HG03196 (cell line): ENCODE measurements at regions not wholly inside any gene's neighbourhood (a gene's known extent, or its start where the extent isn't known, plus 50 kb on each side); places are given as distances from the start of the nearest gene placed in this dataset.

Experiments used
- ATAC-seq: cut with Tn5 transposase; IDR thresholded peaks from one replicate; pipeline ENCODE4 v1.9.1; 2021; ENCODE audit not compliant: unreplicated experiment

DNA sequence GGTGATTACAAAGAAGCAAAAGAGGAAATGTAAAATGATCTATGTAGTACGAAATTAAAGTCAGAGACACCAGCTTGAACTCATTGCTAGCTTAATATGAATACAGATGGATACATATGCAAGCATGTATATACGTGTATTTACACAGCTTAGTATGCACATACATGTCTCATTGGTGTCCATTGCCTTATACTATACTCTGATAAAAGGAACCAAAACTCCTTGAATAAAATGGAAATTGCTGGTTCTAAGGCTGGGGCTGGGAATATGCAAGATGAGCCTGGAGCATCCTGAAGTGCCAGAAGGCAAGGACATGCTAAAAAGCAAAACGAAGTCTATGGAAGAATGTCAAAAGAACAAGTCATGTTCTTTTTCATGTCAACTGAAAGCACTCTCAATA, 1424.4 kb upstream of the SLC39A10 start:
- no peak for ATAC-seq

DNA sequence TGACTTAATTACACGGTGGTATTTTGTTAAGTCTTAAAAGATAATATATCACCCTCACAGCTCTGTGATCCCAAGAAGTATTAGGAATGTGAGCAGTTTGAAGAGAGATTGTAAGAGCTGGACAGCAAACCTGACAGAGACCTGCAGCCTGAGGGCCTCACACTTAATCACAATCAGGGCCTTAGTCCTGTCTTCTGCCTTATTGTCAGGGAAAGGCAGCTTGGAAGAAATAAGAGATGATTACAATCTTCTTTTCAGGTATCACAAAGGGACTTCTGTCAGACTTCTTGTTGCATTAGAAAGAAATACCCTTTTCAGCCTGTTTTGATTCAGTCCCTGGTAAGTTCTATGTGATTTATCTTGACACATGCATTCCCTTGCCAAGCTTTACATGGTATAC, 1433.8 kb upstream of the SLC39A10 start:
- ATAC-seq, result no peak

GRCh38 chr2:194214192-194214591, 1442.8 kb upstream of the SLC39A10 start:
- no peak for ATAC-seq

DNA sequence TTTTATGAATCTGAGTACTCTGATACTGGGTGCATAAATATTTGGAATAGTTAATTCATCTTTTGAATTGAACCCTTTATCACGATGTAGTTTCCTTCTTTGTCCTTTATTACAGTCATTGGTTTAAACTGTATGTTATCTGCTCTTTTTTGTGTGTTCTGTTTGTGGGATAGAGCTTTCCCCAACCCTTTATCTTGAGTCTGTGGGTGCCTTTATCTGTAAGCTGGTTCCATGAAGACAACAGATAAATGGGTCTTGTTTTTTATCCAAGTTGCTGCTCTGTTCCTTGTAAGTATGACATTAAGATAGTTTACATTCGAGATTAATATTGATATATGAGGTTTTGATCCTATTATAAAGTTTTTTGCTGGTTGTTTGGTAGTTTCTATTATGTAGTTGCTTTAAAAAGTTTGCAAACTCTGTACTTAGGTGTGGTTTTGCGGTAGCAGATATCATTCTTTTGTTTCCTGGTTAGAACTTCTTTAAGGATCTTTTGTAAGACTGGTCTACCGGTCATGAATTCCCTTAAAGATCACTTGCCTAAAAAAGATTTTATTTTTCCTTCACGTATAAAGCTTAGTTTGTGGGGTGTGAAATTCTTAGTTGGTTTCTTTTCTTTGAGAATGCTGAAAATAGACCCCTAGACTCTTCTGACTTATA, 1451.3 kb upstream of the SLC39A10 start:
- no peak for ATAC-seq

GRCh38 chr2:194203898-194204297, 1453.1 kb upstream of the SLC39A10 start:
- ATAC-seq, result no peak

GRCh38 chr2:194182888-194183287, 1474.1 kb upstream of the SLC39A10 start:
- no peak for ATAC-seq

DNA sequence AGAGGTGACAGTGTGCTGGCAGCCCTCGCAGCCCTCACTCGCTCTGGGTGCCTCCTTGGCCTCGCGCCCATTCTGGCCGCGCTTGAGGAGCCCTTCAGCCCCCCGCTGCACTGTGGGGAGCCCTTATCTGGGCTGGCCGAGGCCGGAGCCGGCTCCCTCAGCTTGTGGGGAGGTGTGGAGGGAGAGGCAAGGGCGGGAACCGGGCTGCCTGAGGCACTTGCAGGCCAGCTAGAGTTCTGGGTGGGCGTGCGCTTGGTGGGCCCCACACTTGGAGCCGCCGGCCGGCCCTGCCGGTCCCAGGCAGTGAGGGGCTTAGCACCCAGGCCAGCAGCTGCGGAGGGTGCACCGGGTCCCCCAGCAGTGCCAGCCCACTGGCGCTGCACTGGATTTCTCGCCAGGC, 1480.9 kb upstream of the SLC39A10 start:
- ATAC-seq, result no peak

DNA sequence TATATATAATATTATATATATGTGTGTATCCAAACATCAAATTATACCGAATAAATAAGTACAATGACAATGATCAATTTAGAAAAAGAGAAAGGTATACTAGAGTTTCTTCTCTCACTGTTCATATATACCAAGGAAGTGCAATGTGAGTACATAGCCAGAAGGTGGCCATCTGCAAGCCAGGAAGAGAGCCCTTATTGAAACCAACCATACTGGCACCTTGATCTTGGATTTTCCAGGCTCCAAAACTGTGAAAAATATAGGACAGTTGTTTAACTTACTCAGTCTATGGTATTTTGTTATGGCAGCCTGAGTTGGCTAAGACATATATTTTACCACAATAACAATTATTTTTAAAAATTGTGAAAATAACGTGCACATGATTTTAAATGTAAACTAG, 1490.2 kb upstream of the SLC39A10 start:
- peak; percentile 72 for ATAC-seq

DNA sequence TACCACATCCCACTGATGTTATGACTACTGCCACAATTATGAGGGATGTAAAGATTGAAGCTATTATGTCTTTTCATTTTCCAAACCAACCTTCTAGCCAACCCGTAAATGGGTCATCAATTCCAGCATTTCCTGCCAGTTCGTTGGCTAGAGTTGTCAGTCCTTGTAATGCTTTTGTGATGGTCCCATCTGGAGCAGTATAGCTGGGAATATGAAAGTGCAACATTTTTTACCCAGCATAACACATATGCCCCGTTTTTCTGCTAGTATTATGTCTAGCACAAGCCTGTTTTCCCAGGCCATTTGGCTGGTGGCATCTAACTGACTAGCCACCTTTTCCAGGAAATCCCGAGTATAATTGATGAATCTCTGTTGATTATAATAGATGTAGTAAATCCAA, 1501.6 kb upstream of the SLC39A10 start:
- ATAC-seq, result no peak

DNA sequence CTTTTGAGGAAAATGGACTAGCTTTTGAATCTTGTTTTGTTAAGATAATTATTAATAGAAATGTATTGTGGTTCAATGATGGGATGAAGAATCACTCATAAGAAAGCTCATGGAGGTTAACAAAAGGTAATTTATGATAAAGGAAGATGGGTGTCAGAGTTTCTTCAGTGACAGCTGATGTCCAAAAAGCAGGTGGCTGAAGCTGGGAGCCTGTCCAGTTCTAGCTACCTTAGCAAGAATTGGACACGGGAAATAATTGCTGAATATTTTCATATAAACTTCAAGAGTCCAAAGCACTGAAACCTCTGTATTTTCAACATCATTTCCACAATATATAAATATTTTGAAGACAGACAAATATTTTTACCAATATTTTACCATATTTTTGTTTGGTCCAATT, 1505.8 kb upstream of the SLC39A10 start:
- ATAC-seq, result no peak

GRCh38 chr2:194135463-194135862, 1521.6 kb upstream of the SLC39A10 start:
- no peak for ATAC-seq

- ATAC-seq, result no peak
Observed at GRCh38 chr2:194128810-194129209, 1528.2 kb upstream of the SLC39A10 start.

GRCh38 chr2:194126418-194126817, 1530.6 kb upstream of the SLC39A10 start:
- ATAC-seq, result no peak

GRCh38 chr2:194116861-194117260, 1540.2 kb upstream of the SLC39A10 start:
- no peak for ATAC-seq

GRCh38 chr2:194105358-194105757, 1551.7 kb upstream of the SLC39A10 start:
- ATAC-seq, result no peak

GRCh38 chr2:194104687-194105086, 1552.3 kb upstream of the SLC39A10 start:
- ATAC-seq, result peak; percentile 98

DNA sequence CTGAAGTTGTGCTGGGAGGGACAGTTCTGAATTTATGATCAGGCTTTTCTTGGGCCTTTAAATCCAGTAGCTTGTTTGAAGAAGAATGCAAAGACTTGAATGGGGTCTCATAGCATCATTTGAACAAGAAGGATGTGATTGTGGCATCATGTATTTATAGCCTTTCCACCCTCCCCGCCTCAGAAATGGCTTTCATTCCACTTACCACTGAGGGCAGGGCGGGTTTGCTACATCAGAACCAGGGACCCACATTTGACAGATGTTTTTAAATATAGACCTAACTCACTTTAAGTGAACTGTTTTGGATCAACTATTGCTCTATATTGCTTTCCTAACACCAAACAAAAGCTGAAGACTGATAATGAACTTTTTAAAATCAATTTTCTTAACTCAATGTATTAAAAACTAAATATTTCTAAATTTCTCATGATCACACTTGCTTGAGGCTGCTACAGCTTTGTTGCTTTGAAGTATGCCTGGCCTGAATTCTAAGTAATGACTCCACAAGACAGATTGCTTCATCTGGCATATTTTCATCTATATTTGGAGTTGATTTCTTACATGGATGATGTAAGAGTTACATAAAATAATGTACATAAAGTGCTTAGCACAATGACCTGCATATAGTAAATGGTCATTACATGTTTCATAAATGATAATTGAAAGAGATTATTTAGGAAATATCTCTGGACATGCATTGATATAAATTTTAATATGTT, 1552.9 kb upstream of the SLC39A10 start:
- no peak for ATAC-seq

DNA sequence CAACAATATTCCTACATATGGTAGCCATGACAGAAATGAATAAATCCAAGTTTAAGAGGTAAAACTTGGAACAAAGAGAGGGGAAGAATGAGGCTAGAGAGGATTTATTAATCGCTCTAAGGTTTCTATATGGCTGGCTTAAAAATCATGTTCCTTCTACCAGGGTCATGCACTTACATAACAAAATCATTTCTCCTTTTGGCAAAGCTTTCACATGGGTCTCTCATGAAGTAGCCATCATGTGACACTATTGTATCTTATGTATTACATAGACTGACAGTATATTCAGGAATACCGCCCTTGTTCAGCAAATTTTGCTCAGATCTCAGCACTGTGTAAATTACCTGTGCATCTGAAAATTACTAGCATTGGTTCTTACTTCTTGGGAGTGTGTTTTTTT, 1554.5 kb upstream of the SLC39A10 start:
- no peak for ATAC-seq

DNA sequence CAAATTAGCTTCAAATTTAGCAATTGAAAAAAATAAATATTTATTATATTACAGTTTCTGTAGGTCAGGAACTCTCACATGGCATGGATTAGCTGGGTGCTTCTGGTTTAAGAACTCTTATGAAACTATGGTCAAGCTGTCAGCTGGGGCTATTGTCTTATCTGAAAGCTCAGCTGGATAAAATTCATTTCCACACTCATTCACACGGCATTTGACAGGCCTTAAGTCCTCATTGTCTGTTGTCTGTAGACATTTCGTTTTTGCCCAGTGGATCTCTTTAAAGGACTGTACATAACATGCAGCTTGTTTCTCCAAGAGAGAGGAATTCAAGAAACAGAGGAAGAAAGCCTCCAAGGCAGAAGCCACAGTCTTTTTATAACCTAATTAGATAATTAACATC, 1556.8 kb upstream of the SLC39A10 start:
- no peak for ATAC-seq

DNA sequence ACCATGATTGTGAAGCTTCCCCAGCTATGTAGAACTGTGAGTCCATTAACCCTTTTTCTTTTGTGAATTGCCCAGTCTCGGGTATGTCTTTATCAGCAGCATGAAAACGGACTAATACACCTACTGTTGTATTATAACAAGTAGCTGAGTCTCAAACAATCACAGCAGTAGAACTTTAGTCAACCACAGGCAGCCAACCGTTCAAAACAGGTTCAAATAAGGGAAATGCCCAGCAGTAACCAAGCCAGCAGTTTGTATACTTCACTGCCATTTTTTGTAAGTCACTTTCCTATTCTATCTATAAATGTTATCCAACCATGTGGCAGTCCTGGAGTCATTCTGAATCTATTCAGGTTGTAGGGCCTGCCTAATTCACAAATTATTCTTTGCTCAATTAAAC, 1560.6 kb upstream of the SLC39A10 start:
- no peak for ATAC-seq

GRCh38 chr2:194095359-194095758, 1561.7 kb upstream of the SLC39A10 start:
- ATAC-seq, result no peak

GRCh38 chr2:194090251-194090905, 1566.6 kb upstream of the SLC39A10 start:
- ATAC-seq, result no peak
